ENCODE measurements at regions not wholly inside any gene's neighbourhood (a gene's known extent, or its start where the extent isn't known, plus 50 kb on each side); places are given as distances from the start of the nearest gene placed in this dataset.
A peak's percentile ranks its signal among the peaks of the same experiment; 100 is the strongest.
"Not testable (repeated sequence)": the region's sequence is repeated elsewhere in the genome, so short reads cannot be mapped to it uniquely, and the experiment has no call there.

DNA sequence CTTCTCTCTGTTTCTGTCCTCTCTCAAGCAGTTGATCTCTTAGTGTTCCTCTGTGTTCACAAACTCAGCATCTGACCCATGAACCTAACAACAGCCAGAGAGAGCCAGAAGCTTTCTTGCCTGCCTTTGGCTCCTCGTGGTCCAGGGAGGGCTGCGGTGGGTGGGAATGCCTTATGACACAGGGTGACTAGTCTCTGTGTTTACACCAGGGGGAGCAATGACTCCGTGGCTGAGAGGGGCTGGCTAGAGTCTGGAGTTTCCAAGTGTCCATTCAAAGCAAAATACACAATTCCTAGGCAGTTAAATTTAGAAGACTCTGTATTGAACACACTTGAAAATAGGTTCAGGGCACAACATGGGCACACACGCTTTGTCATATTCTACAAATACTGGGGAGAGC, 370.0 kb upstream of the FRG2C start:
- peak; percentile 74 for DNase-seq (ENCODE audit: low read depth)
- Histone ChIP-seq H3K9me3 (ENCODE audit: control insufficient read depth, low read length) (peaks cover 13% of the 10 kb centered on the region), H3K36me3 (ENCODE audit: control insufficient read depth, insufficient read depth, low read length, severe bottlenecking) (no peaks in the 10 kb centered on the region), H3K4me1 (ENCODE audit: control insufficient read depth, insufficient read depth, low read length) (no peaks in the 10 kb centered on the region), H3K27me3 (replicated peaks; ENCODE audit: control insufficient read depth, insufficient read depth, low read length) (peaks cover 27% of the 10 kb centered on the region), H3K9ac (ENCODE audit: low read length) (no peak overlapping the region), H3K4me3 (ENCODE audit: low read length) (no peak overlapping the region)

DNA sequence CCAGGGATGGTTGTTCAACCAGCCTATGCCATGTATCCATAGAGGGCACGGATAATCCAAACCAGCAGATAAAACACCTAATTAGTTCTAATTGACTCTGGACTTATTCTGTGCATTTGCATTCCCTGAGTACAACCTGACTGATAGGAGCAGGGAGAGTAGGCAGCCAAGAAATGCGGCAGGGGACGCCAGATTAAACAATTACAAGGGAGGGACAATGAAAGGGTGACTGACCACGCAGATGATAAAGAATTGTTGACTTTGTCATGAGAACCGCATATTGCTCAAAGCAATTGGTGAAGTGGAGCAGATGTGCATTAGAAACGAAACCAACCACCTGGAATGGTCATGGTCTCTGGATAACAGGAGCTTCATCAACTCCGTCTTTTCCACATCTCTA, 369.1 kb upstream of the FRG2C start:
- no peak for DNase-seq (ENCODE audit: low read depth)
- H3K4me3 ChIP-seq (ENCODE audit: low read length): no peak overlapping the region
- no peak overlapping the region for H3K9ac ChIP-seq (ENCODE audit: low read length)
- peaks cover 29% of the 10 kb centered on the region for H3K27me3 ChIP-seq (replicated peaks; ENCODE audit: control insufficient read depth, insufficient read depth, low read length)
- peaks cover 14% of the 10 kb centered on the region for H3K9me3 ChIP-seq (ENCODE audit: control insufficient read depth, low read length)
- no peaks in the 10 kb centered on the region for H3K4me1 ChIP-seq (ENCODE audit: control insufficient read depth, insufficient read depth, low read length)
- no peaks in the 10 kb centered on the region for H3K36me3 ChIP-seq (ENCODE audit: control insufficient read depth, insufficient read depth, low read length, severe bottlenecking)

DNA sequence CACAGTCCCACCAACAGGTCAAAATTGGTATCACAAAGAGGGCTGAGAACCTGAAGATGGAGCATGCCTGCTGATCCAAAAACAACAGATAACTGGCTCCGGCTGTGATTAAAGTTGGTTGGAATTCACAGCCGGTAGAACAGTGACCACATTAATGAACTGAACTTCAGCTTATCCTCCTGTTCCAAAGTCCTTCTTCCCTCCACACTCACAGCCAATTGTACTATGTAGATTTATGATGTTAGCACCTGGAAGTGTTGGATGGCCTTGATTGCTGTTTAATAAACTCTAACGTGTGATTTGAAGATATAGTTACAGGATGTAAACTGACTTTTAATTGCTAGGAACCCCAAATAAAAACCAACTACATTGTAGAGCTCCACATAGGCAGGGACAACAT, 367.3 kb upstream of the FRG2C start:
- Histone ChIP-seq H3K27me3 (replicated peaks; ENCODE audit: control insufficient read depth, insufficient read depth, low read length) (peaks cover 30% of the 10 kb centered on the region), H3K9me3 (ENCODE audit: control insufficient read depth, low read length) (peaks cover 14% of the 10 kb centered on the region), H3K4me3 (ENCODE audit: low read length) (no peak overlapping the region), H3K36me3 (ENCODE audit: control insufficient read depth, insufficient read depth, low read length, severe bottlenecking) (no peaks in the 10 kb centered on the region), H3K4me1 (ENCODE audit: control insufficient read depth, insufficient read depth, low read length) (no peaks in the 10 kb centered on the region), H3K9ac (ENCODE audit: low read length) (no peak overlapping the region)
- DNase-seq (ENCODE audit: low read depth): no peak

DNA sequence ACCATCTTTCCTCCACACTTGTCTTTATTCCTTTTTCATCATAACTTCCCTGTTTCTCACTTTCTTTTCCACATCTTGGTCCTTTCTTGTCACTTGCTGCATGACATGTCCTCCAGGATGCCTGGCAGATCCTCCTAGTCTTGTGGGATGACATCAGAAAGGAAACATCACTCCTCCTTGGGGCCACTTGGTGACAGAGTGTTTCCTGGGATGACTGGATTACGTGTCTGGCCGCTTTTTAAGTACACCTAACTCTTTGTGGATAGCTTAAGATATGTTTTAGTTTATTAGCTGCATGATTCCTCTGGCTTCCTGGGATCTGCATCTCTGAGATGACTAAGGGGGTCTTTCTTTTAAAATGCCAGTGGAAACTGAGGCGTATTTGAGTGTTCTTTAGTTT, 363.5 kb upstream of the FRG2C start:
- DNase-seq (ENCODE audit: low read depth): no peak

DNA sequence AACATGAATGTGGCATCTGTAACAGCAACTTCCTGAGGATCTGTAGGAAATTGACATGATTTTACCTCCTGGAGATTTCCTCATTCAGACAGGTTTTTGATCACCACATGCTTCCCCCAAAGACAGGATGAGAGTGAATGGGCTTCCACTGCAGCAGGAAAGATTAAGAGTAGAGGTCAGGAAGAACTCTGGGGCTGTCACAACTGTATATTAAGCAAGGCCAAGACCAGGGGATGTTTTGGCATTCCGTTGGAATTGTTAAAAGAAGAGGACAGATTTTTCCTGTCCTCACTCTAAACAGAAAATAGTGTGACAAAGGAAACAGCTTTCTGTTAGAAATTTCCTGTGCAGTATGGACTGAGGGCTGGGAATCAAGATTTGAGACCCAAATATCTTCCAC, 363.1 kb upstream of the FRG2C start:
- not testable (repeated sequence) for DNase-seq (ENCODE audit: low read depth); H3K9ac ChIP-seq (ENCODE audit: low read length); H3K4me1 ChIP-seq (ENCODE audit: control insufficient read depth, insufficient read depth, low read length); H3K36me3 ChIP-seq (ENCODE audit: control insufficient read depth, insufficient read depth, low read length, severe bottlenecking); H3K4me3 ChIP-seq (ENCODE audit: low read length)
- Histone ChIP-seq H3K27me3 (replicated peaks; ENCODE audit: control insufficient read depth, insufficient read depth, low read length) (peaks cover 46% of the 10 kb centered on the region), H3K9me3 (ENCODE audit: control insufficient read depth, low read length) (peaks cover 14% of the 10 kb centered on the region)

More for the DNA sequence above, 363.5 kb upstream of the FRG2C start:
- peaks cover 46% of the 10 kb centered on the region for H3K27me3 ChIP-seq (replicated peaks; ENCODE audit: control insufficient read depth, insufficient read depth, low read length)
- no peaks in the 10 kb centered on the region for H3K36me3 ChIP-seq (ENCODE audit: control insufficient read depth, insufficient read depth, low read length, severe bottlenecking)
- peaks cover 14% of the 10 kb centered on the region for H3K9me3 ChIP-seq (ENCODE audit: control insufficient read depth, low read length)
- no peak overlapping the region for H3K9ac ChIP-seq (ENCODE audit: low read length)
- H3K4me3 ChIP-seq (ENCODE audit: low read length): no peak overlapping the region
- H3K4me1 ChIP-seq (ENCODE audit: control insufficient read depth, insufficient read depth, low read length): no peaks in the 10 kb centered on the region

DNA sequence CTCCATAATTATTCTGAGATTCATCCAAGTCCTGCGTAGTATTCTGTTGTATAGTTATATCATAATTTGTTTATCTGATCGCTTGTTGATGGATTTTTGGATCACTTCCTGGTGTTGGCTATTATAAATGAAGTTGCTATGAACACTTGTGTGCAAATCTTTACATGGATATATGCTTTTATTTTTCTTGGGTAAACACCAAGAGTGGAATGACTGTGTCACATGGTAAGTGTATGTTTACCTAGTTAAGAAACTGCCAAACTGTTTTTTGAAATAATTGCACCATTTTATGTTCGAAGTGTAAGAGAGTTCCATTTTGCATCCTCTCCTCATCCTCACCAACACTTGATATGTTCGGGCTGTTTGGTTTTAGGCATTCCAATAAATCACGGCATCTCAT, 360.4 kb upstream of the FRG2C start:
- no peak overlapping the region for H3K4me3 ChIP-seq (ENCODE audit: low read length)
- H3K9ac ChIP-seq (ENCODE audit: low read length): no peak overlapping the region
- H3K4me1 ChIP-seq (ENCODE audit: control insufficient read depth, insufficient read depth, low read length): no peaks in the 10 kb centered on the region
- no peaks in the 10 kb centered on the region for H3K36me3 ChIP-seq (ENCODE audit: control insufficient read depth, insufficient read depth, low read length, severe bottlenecking)
- peaks cover 4% of the 10 kb centered on the region for H3K9me3 ChIP-seq (ENCODE audit: control insufficient read depth, low read length)
- DNase-seq (ENCODE audit: low read depth): no peak
- peaks cover 27% of the 10 kb centered on the region for H3K27me3 ChIP-seq (replicated peaks; ENCODE audit: control insufficient read depth, insufficient read depth, low read length)

DNA sequence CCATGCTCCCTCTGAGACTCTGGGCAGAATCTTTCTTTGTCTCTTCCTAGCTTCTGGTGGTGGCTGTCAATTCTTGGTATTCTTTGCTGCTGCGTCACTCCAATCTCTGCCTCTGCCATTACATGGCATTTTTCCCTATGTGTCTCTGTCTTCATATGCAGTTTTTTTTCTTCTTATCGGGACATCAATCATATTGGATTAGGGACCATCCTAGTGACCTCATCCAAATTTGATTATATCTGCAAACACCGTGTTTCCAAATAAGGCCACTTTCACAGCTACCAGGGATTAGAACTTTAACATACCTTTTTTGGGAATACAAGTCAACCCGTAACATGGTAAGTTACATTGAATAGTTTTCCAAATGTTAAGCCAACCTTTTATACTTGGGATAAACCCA, 358.2 kb upstream of the FRG2C start:
- no peak for DNase-seq (ENCODE audit: low read depth)
- Histone ChIP-seq H3K36me3 (ENCODE audit: control insufficient read depth, insufficient read depth, low read length, severe bottlenecking) (no peaks in the 10 kb centered on the region), H3K27me3 (replicated peaks; ENCODE audit: control insufficient read depth, insufficient read depth, low read length) (peaks cover 21% of the 10 kb centered on the region)

DNA sequence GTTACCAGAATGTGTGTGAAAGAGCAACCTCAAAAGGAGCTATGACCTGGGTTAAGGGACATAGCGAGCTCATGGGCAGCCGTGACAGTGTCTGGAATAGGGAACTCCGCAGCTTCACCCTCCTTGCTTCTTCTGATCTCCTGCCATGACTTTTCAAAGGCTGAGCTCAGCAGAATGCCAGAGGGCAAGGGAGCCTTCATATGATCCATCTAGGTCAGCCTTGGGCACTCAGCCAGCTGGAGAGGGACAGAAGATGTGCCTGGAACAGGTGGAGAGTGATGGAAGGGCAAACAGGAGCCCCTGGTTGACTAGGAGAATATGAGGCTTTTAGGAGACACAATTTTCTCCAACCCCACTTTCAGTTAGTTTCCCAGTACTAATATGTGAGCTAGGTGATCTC, 352.8 kb upstream of the FRG2C start:
- peaks cover 25% of the 10 kb centered on the region for H3K27me3 ChIP-seq (replicated peaks; ENCODE audit: control insufficient read depth, insufficient read depth, low read length)
- not testable (repeated sequence) for H3K4me1 ChIP-seq (ENCODE audit: control insufficient read depth, insufficient read depth, low read length); H3K9me3 ChIP-seq (ENCODE audit: control insufficient read depth, low read length); H3K36me3 ChIP-seq (ENCODE audit: control insufficient read depth, insufficient read depth, low read length, severe bottlenecking); H3K9ac ChIP-seq (ENCODE audit: low read length); H3K4me3 ChIP-seq (ENCODE audit: low read length); DNase-seq (ENCODE audit: low read depth)

More for the DNA sequence above, 358.2 kb upstream of the FRG2C start:
- Histone ChIP-seq H3K9ac (ENCODE audit: low read length) (no peak overlapping the region), H3K4me3 (ENCODE audit: low read length) (no peak overlapping the region), H3K4me1 (ENCODE audit: control insufficient read depth, insufficient read depth, low read length) (no peaks in the 10 kb centered on the region), H3K9me3 (ENCODE audit: control insufficient read depth, low read length) (no peaks in the 10 kb centered on the region)

DNA sequence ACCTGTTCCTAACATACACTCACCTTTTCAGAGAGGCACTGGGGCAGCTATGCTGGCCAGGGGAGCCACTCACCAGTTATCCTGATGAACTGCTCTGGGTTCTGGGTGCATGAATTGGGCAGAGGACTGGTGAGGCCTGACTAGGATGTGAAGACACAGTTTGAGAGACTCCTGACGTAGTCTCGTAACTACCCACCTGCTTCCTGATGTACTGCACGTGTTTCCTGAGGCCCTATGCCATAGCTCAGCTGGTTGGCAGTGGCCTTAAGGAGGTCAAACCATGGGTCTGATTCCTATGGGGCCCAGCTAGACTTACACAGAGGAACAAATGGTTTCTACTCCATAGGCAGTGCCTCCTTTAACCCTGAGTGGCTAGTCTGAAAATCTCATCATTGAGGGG, 351.7 kb upstream of the FRG2C start:
- DNase-seq (ENCODE audit: low read depth); H3K4me1 ChIP-seq (ENCODE audit: control insufficient read depth, insufficient read depth, low read length): not testable (repeated sequence)

DNA sequence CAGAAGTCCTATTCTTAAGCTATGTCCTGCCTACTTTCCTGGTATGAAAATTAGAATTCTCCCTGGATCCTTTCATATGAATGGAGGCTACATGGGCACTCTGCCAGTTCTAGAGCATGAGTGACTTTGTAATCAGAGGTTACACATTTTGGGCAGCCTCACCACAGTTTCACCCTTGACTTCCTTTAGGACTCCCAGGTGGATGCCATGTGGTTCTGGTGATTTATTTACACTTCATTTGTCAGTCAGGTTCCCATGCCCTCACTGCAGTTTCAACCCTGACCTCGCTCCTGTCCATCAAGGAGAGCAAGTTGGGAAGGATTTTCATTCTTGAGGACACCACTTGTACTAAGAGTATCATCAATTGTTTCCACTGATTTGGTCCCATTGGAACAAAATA, 344.4 kb upstream of the FRG2C start:
- not testable (repeated sequence) for H3K9ac ChIP-seq (ENCODE audit: low read length); H3K4me1 ChIP-seq (ENCODE audit: control insufficient read depth, insufficient read depth, low read length); H3K4me3 ChIP-seq (ENCODE audit: low read length); H3K9me3 ChIP-seq (ENCODE audit: control insufficient read depth, low read length); H3K36me3 ChIP-seq (ENCODE audit: control insufficient read depth, insufficient read depth, low read length, severe bottlenecking); DNase-seq (ENCODE audit: low read depth)
- H3K27me3 ChIP-seq (replicated peaks; ENCODE audit: control insufficient read depth, insufficient read depth, low read length): peaks cover 42% of the 10 kb centered on the region

More for the DNA sequence above, 351.7 kb upstream of the FRG2C start:
- H3K27me3 ChIP-seq (replicated peaks; ENCODE audit: control insufficient read depth, insufficient read depth, low read length): peaks cover 36% of the 10 kb centered on the region
- not testable (repeated sequence) for H3K9me3 ChIP-seq (ENCODE audit: control insufficient read depth, low read length); H3K4me3 ChIP-seq (ENCODE audit: low read length); H3K36me3 ChIP-seq (ENCODE audit: control insufficient read depth, insufficient read depth, low read length, severe bottlenecking); H3K9ac ChIP-seq (ENCODE audit: low read length)

DNA sequence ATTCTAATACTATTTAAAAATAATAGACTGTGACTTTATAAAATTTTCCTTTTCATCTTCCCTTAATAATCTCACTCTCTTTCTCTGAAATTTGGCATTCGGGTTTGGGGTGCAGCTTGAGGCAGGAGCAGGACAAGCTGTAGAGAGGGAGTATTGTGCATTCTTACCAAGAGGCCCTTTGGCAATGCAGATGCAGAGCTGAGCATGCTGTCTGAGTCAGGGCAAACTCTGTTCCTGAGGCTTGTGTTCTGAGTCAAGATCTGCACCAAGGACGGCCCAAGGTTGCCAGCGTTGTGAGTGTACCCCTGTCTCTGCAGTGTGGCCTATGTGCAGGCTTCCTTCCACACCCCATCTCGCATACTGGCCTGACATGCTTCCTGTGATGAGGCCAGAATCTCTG, 343.8 kb upstream of the FRG2C start:
- peaks cover 36% of the 10 kb centered on the region for H3K27me3 ChIP-seq (replicated peaks; ENCODE audit: control insufficient read depth, insufficient read depth, low read length)
- no peak overlapping the region for H3K9ac ChIP-seq (ENCODE audit: low read length)
- H3K36me3 ChIP-seq (ENCODE audit: control insufficient read depth, insufficient read depth, low read length, severe bottlenecking): no peaks in the 10 kb centered on the region
- no peaks in the 10 kb centered on the region for H3K4me1 ChIP-seq (ENCODE audit: control insufficient read depth, insufficient read depth, low read length)
- no peak overlapping the region for H3K4me3 ChIP-seq (ENCODE audit: low read length)
- DNase-seq (ENCODE audit: low read depth): no peak
- no peaks in the 10 kb centered on the region for H3K9me3 ChIP-seq (ENCODE audit: control insufficient read depth, low read length)

DNA sequence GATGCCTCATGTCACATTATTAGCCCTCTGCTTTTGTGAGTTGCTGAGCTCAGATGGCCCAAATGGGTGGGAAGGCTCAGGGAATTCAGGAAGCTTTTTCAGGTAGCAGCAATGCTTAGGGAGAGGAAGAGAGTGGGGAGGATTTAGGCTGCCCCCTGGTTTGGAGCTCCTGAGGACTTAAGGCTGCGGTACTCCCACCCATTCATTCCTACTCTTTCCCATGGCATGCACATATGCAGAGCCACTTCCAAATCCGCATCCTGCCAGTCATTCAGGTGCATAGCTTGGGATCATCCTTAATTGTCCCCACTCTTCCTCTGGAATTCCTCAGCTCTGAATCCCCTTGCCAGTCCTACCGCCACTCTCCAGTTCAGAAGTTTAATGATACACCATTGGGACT, 343.1 kb upstream of the FRG2C start:
- Histone ChIP-seq H3K9ac (ENCODE audit: low read length) (no peak overlapping the region), H3K4me3 (ENCODE audit: low read length) (no peak overlapping the region), H3K27me3 (replicated peaks; ENCODE audit: control insufficient read depth, insufficient read depth, low read length) (peaks cover 37% of the 10 kb centered on the region), H3K4me1 (ENCODE audit: control insufficient read depth, insufficient read depth, low read length) (no peaks in the 10 kb centered on the region), H3K36me3 (ENCODE audit: control insufficient read depth, insufficient read depth, low read length, severe bottlenecking) (no peaks in the 10 kb centered on the region), H3K9me3 (ENCODE audit: control insufficient read depth, low read length) (no peaks in the 10 kb centered on the region)
- DNase-seq (ENCODE audit: low read depth): no peak

All from adipocyte (in vitro differentiated cells).